GM12878 (cell line): ENCODE measurements at regions not wholly inside any gene's neighbourhood (a gene's known extent, or its start where the extent isn't known, plus 50 kb on each side); places are given as distances from the start of the nearest gene placed in this dataset.
"Not testable (repeated sequence)": the region's sequence is repeated elsewhere in the genome, so short reads cannot be mapped to it uniquely, and the experiment has no call there.

Experiments
- ATAC-seq: fragments of 200-7000 bp; cut with Tn5 transposase; 3 replicates; pipeline ENCODE4 v1.9.1; 2020; ENCODE audit warnings: mild to moderate bottlenecking, moderate library complexity
- BruUV-seq: library from RNA; stranded (reverse); fragments of 400-500 nt; replicated peaks from 2 replicates; lab custom pipeline; 2021; lab: Mats Ljungman, UMichigan
- CTCF ChIA-PET: fragments of 300-600 bp; sonication (Branson Sonifier 250); formaldehyde crosslinking; extraction: SDS; loops from one replicate; lab custom pipeline; 2021; ENCODE audit warnings: inconsistent platforms; lab: Yijun Ruan, JAX
- POLR2A ChIA-PET: fragments of 350-600 bp; formaldehyde crosslinking; extraction: SDS; loops from one replicate; lab custom pipeline; 2021; ENCODE audit warnings: inconsistent platforms; lab: Charles Lee
- RAD21 ChIA-PET: fragments of 300-600 bp; sonication (Branson Sonifier 250); formaldehyde crosslinking; loops from one replicate; lab custom pipeline; 2023; ENCODE audit warnings: antibody characterized with exemption; ENCODE audit not compliant: unreplicated experiment; lab: Charles Lee
- SMC1A ChIA-PET: fragments of 300-600 bp; sonication (Branson Sonifier 250); formaldehyde crosslinking; loops from one replicate; lab custom pipeline; 2023; ENCODE audit not compliant: unreplicated experiment, uncharacterized antibody; lab: Charles Lee
- DNase-seq: peaks from one replicate; pipeline ENCODE4 v3.0.0-alpha.2; 2011; ENCODE audit warnings: low read depth, low spot score
- FAIRE-seq: peaks from 3 replicates; lab custom pipeline; 2011; peaks lifted over from hg19 to GRCh38; lab: Jason Lieb, UNC
- H2AFZ ChIP-seq: 2 replicates; pipeline ENCODE4 v1.6.0; 2011; ENCODE audit warnings: low read depth, low read length, control low read depth; ENCODE audit not compliant: control insufficient read depth
- H3K27ac ChIP-seq: 2 replicates; pipeline ENCODE4 v1.5.1; 2011; ENCODE audit warnings: control low read depth; ENCODE audit not compliant: control insufficient read depth, insufficient read depth
- H3K27me3 ChIP-seq, 2 experiments: replicated peaks in 1 of 2; 2 replicates each; pipeline versions ENCODE4 v1.6.0 to v1.6.1; 2011; ENCODE audit warnings: low read length in 1 of 2; ENCODE audit not compliant: control insufficient read depth in 2 of 2, insufficient read depth in 2 of 2
- H3K36me3 ChIP-seq, 2 experiments: 2 replicates each; pipeline ENCODE4 v1.5.1; 2011; ENCODE audit warnings: low read length in 1 of 2; ENCODE audit not compliant: control insufficient read depth in 2 of 2, insufficient read depth in 2 of 2
- H3K4me1 ChIP-seq: 2 replicates; pipeline ENCODE4 v1.6.1; 2011; ENCODE audit warnings: mild to moderate bottlenecking, low read length, moderate library complexity, mixed read lengths; ENCODE audit not compliant: control insufficient read depth, insufficient read depth
- H3K4me2 ChIP-seq: 2 replicates; pipeline ENCODE4 v1.6.0; 2011; ENCODE audit warnings: control low read depth; ENCODE audit not compliant: control insufficient read depth, insufficient read depth
- H3K4me3 ChIP-seq: fragments of 200-600 bp; sonication (generic); 2 replicates; pipeline ENCODE4 v1.5.1; 2016
- H3K79me2 ChIP-seq: 2 replicates; pipeline ENCODE4 v1.6.0; 2011; ENCODE audit warnings: low read length; ENCODE audit not compliant: control insufficient read depth, insufficient read depth
- H3K9ac ChIP-seq: 2 replicates; pipeline ENCODE4 v1.8.0; 2011; ENCODE audit warnings: low read length, control low read depth, mixed read lengths; ENCODE audit not compliant: control insufficient read depth, insufficient read depth
- H3K9me3 ChIP-seq: replicated peaks from 3 replicates; pipeline ENCODE4 v1.5.1; 2011; ENCODE audit warnings: mild to moderate bottlenecking, low read length; ENCODE audit not compliant: control insufficient read depth, insufficient read depth
- H4K20me1 ChIP-seq: 2 replicates; pipeline ENCODE4 v1.6.0; 2011; ENCODE audit not compliant: control insufficient read depth, insufficient read depth
- CBX3 ChIP-seq: fragments of 200-600 bp; sonication (generic); IDR thresholded peaks from 2 replicates; pipeline ENCODE4 v1.6.1; 2016; ENCODE audit warnings: low read depth, borderline replicate concordance
- E4F1 ChIP-seq: fragments of 450-650 bp; IDR thresholded peaks from 2 replicates; pipeline ENCODE4 v1.6.1; 2018; ENCODE audit warnings: borderline replicate concordance, mild to moderate bottlenecking; ENCODE audit not compliant: partially characterized antibody
- EGR1 ChIP-seq, 2 experiments: IDR thresholded peaks; 1 replicate in 1 of 2; 2 replicates in 1 of 2; pipeline ENCODE4 v1.6.1; 2011 to 2012; ENCODE audit warnings: low read depth in 2 of 2, low read length in 2 of 2, borderline replicate concordance in 1 of 2, mild to moderate bottlenecking in 1 of 2, moderate library complexity in 1 of 2
- HDAC2 ChIP-seq: fragments of 200-600 bp; sonication (generic); IDR thresholded peaks from 2 replicates; pipeline ENCODE4 v1.6.1; 2017
- IKZF1 ChIP-seq: fragments of 450-650 bp; conservative IDR thresholded peaks from 2 replicates; pipeline ENCODE4 v1.6.1; 2017; ENCODE audit warnings: antibody characterized with exemption, mild to moderate bottlenecking
- KLF5 ChIP-seq: fragments of 450-650 bp; IDR thresholded peaks from 2 replicates; pipeline ENCODE4 v1.6.1; 2014; ENCODE audit warnings: mild to moderate bottlenecking; ENCODE audit not compliant: partially characterized antibody
- PAX8 ChIP-seq: fragments of 450-650 bp; IDR thresholded peaks from 2 replicates; pipeline ENCODE4 v1.6.1; 2017; ENCODE audit warnings: mild to moderate bottlenecking, moderate library complexity
- POLR2A ChIP-seq: IDR thresholded peaks from 2 replicates; pipeline ENCODE4 v1.6.1; 2011; ENCODE audit warnings: low read depth, mild to moderate bottlenecking, low read length
- RBBP5 ChIP-seq: fragments of 200-600 bp; sonication (generic); conservative IDR thresholded peaks from 2 replicates; pipeline ENCODE4 v1.6.1; 2016
- SPI1 ChIP-seq: IDR thresholded peaks from 2 replicates; pipeline ENCODE4 v1.6.1; 2011; ENCODE audit warnings: low read depth, mild to moderate bottlenecking, low read length, moderate library complexity, borderline replicate concordance; ENCODE audit not compliant: insufficient read depth
- TCF3 ChIP-seq: IDR thresholded peaks from 2 replicates; pipeline ENCODE4 v1.6.1; 2012; ENCODE audit warnings: low read depth, mild to moderate bottlenecking, low read length, borderline replicate concordance; ENCODE audit not compliant: insufficient read depth
- WRNIP1 ChIP-seq: IDR thresholded peaks from 2 replicates; pipeline ENCODE4 v1.6.1; 2011; ENCODE audit warnings: low read depth, low read length, improper control_type of control experiment, borderline replicate concordance
- WGBS: methylation state at CpG from one replicate; pipeline ENCODE4 v1.1.6; 2016; ENCODE audit warnings: low lambda C conversion rate; ENCODE audit not compliant: insufficient replicate concordance, insufficient coverage; ENCODE audit errors: missing lambda C conversion rate; 5-methylcytosine and 5-hydroxymethylcytosine counted together
- in situ Hi-C: fragments of 300-500 bp; cut with MboI; formaldehyde crosslinking; loops from 9 replicates; pipeline ENCODE4 v1.14.3; 2018; ENCODE audit warnings: mixed read lengths
- intact Hi-C: fragments of 100-400 bp; cut with micrococcal nuclease; formaldehyde crosslinking; loops from one replicate; pipeline ENCODE4 v1.14.2; 2022; ENCODE audit not compliant: unreplicated experiment

GRCh38 chr22:27252282-27253049, 549.1 kb downstream of the MN1 start (continued):
- TF ChIP-seq HDAC2 = no peak
- no peak for TF ChIP-seq WRNIP1
- no peak for TF ChIP-seq POLR2A
- no peak for TF ChIP-seq CBX3
- TF ChIP-seq TCF3 = no peak

GRCh38 chr22:27253108-27253902, 548.3 kb downstream of the MN1 start:
- H4K20me1 ChIP-seq = no peaks in the 10 kb centered on the region
- FAIRE-seq (no peak), ATAC-seq (no peak), DNase-seq (no peak)
- no peaks in the 10 kb centered on the region for H3K79me2 ChIP-seq
- SMC1A ChIA-PET = no interaction called here
- intact Hi-C loops = no loop called here
- POLR2A ChIA-PET = no interaction called here
- WGBS = 14% methylated on average over 9 of the region's 9 CpGs
- no peak overlapping the region for H3K27ac ChIP-seq
- no peaks in the 10 kb centered on the region; the same call in 2 of the 3 replicates for H3K9me3 ChIP-seq
- H3K27me3 ChIP-seq = no peaks in the 10 kb centered on the region
- RAD21 ChIA-PET = no interaction called here
- no peak overlapping the region for H3K9ac ChIP-seq
- H2AFZ ChIP-seq = no peak overlapping the region
- no peak overlapping the region for H3K4me2 ChIP-seq
- BruUV-seq = no TSS peak
- no peaks in the 10 kb centered on the region for H3K36me3 ChIP-seq
- H3K4me3 ChIP-seq = no peak overlapping the region
- H3K4me1 ChIP-seq = no peaks in the 10 kb centered on the region
- no peak for TF ChIP-seq PAX8
- no peak for TF ChIP-seq RBBP5
- TF ChIP-seq SPI1 = no peak
- no peak for TF ChIP-seq E4F1
- TF ChIP-seq KLF5 = no peak
- TF ChIP-seq IKZF1 = no peak
- TF ChIP-seq HDAC2 = no peak
- TF ChIP-seq EGR1 (IDR thresholded peaks at IDR 0.05; ENCODE audit: borderline replicate concordance in 1 of 2, low read depth in 2 of 2, low read length in 2 of 2) = no peak
- in situ Hi-C loops = no loop called here
- CTCF ChIA-PET = no interaction called here

- H4K20me1 ChIP-seq, H3K4me2 ChIP-seq, H3K9ac ChIP-seq, H3K27me3 ChIP-seq, POLR2A ChIA-PET, RAD21 ChIA-PET, DNase-seq, ATAC-seq, H3K4me3 ChIP-seq, intact Hi-C loops, CTCF ChIA-PET, H2AFZ ChIP-seq, H3K9me3 ChIP-seq, H3K36me3 ChIP-seq, SMC1A ChIA-PET, H3K79me2 ChIP-seq, H3K27ac ChIP-seq, in situ Hi-C loops, BruUV-seq, H3K4me1 ChIP-seq, FAIRE-seq: not testable (repeated sequence)
- 7% methylated on average over 5 of the region's 5 CpGs for WGBS
Measured at GRCh38 chr22:27254063-27254462, 547.5 kb downstream of the MN1 start.
